ENCODE measurements at regions not wholly inside any gene's neighbourhood (a gene's known extent, or its start where the extent isn't known, plus 50 kb on each side); places are given as distances from the start of the nearest gene placed in this dataset.

DNA sequence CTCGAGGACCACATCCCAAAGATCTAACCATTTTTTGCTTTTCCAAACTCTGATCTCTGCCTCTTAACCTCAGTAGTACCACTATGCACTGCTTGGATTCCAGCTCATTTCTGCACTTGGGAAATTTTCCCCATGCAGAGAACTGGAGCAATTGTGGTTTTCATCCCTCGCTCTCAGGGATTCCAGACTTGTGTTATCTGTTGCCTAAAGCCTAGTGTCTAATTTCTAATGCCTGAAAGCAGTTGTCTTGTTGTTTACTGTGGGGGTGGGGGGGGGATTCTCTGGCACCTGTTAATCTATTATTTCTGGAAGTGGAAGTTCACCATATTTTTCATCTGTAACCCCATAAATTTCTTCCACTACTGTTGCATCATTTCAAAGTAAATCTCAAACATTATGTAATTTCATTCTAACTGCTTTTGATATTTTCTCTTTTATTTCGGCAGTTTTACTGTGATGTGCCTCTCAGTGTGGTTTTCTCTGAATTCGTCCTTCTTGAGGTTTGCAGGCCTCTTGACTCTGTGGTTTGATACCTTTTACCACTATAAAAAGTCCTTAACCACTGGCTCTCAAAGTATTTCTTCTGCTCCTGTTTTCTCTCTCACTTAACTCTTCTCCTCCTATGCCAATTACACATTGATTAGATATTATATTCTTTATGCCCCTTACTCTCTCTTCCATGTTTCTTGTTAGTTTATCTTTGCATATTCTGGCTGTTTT, 205.6 kb upstream of the EOLA2 start:
- DNase-seq, result no peak

DNA sequence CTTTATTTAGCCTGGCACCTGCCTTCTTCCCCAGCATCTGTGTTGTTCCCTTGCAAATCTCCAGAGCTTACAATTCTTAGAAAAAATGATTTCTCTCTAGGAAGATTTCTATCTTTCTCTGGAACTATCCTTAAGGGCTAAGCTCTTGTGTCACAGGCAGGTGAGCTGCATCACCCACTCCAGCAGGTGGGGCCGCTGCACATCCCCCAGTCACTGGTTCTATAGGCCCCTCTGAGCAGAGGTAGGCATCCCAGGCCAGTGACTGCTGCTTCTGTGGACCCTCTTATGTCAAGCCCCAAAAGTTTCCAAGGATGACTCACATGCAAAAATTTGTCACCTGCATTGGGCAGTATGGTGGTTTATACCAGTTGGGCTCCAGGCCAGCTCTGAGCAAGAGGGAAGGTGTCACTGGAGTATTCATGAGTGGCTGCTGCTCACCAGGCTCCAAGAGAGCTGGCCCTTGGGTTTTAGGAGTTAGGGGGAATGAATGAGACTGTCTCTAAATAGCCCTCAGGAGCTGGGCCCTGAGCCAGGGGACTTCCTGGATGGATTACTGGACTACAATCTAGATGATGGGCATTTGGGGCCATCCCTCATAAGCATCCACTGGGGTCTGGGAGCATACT, 208.1 kb upstream of the EOLA2 start:
- DNase-seq, result no peak

DNA sequence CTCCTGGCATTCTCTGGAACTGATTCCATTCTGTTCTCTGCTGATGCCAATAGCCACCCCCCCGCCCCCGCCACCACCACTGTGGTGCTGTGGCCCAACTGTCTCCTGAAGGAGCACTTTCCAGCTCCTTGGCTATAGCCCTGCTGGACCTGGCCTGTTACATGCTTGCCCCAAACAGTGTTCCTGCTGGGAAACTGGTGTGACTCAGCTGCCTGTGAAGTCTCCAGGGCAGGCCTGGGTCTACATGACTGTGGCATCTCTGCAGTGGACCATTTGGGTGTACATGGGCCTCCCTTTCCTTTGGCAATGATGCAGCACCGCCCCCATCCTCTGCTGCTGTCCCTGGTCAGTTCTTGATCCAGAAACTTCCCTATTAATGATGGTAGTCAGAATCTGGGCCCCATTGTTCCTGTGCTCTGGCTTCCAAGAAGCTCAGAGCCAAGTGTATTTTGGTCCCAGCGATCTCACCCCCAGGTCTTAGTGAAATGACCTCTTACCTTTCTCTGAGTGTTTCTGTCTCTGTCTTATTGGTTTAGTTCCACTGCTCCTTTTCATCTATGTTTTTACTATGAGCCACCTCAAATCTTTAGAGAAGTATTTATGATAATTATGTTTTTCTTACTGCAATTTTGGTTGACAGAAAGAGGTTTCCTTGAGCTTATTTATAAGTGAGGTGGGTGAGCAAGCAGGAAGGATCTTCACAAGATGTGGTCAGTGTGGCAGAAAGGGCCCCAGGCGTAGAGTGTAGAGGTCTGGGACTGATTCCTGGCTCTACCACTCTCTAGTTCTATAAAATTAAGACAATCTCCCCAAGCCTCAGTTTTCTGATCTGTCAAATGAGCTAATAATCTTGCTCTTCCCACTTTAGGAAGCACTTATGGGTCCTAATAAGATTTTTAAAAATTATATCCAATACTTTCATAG, 210.7 kb upstream of the EOLA2 start:
- DNase-seq, result no peak

- no peak for DNase-seq
These were observed 211.9 kb upstream of the EOLA2 start for GRCh38 chrX:150150076-150150779.

GRCh38 chrX:150150780-150151125, 212.4 kb upstream of the MAMLD1 start:
- no peak for DNase-seq

GRCh38 chrX:150152036-150152435, 211.1 kb upstream of the MAMLD1 start:
- DNase-seq, result no peak

DNA sequence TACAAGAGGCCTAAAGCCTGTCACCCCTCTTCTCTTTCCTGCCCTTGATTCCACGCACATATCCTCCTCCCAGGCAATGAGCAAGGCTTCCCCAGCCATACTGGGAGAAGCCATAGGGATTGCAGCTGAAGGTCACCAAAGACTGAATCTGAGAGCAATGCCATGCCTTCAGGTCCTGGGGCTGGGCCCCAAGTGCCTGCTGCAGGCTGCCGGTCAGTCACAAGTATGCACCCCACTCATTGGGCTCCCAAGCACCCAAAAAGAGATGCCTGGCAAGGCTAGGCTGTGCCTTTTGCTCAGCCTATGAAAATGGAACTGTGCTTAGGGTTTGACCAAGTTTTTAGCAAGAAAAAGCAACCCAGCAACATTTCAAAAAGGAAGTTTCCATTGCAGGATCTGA, 210.6 kb upstream of the MAMLD1 start:
- DNase-seq, result no peak

- no peak for DNase-seq
These were observed 207.6 kb upstream of the MAMLD1 start for GRCh38 chrX:150155436-150156035.

DNA sequence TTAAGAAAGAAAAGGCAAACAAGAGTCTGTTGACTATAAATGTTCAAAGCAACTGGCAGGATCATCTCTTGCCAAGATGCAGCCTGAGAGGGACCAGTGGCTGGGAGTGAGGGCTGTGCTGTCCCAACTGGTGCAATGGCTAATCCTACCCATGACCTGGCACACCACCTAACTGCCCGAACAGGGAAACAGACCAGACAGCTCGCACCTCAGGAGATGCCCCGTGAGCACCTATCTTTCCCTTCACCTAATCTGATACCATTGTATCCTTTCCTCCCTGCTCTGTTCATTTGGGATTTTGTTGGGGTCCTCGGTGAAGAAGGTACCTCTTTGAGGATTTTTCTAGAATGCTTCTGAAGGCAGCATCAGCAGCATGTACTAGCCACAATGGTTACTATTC, 206.5 kb upstream of the MAMLD1 start:
- DNase-seq, result no peak

DNA sequence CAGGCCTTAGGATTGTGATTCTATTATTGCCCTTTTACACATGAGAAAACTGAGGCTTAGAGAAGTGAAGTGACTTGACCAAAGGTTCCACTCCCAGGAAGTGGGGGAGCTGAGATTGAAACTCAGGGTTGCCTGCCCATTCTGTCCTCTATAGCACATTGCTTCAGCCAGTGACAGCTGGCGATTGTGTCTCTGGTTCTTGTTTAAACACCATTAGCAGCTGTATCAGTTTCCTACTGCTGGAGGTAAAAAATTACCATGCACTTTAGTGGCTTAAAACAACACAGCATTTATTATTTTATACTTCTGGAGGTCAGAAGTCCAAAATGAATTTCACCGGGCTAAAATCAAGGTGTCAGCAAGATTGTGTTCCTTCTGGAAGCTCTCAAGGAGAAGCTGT, 205.8 kb upstream of the MAMLD1 start:
- no peak for DNase-seq

DNA sequence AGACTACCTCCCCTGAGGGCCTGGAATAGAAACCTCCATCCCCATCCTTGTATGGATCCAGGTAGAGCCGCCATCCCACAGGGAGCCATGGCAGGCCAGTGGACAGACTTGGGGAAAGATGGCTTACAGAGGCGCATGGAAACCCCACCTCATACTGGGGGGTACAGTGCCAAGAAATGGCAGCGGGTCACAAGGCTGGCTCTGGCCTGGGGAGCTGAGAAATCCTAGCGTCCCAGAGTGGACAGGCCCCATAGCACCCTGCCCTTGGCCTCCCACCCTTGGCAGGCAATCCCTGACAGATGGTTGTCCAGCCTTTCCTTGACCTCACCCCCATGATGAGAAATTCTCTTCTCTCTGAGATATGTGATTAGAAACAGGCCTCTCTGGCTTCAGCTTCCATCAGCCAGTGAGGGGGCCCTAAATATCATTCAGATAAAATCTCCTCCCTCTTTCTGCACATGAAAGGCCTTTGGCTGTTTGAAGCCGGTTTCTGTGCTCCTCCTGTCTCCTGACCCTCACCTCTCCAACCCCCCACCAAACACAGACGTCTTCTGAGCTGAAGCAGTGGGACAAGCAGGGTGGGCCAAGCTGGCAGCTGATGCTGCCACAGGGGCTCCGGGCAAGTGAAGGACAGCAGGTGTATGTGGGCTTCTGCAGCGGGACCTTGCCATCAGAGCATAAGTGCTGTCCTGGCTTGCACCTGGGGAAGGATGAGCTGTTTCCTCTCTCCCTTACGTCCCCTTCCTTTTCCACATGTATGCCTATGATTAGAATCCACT, 204.4 kb upstream of the MAMLD1 start:
- DNase-seq, result no peak

GRCh38 chrX:150159537-150159936, 203.6 kb upstream of the MAMLD1 start:
- DNase-seq, result no peak

- no peak for DNase-seq
These were observed 202.5 kb upstream of the MAMLD1 start for GRCh38 chrX:150160656-150161055.

DNA sequence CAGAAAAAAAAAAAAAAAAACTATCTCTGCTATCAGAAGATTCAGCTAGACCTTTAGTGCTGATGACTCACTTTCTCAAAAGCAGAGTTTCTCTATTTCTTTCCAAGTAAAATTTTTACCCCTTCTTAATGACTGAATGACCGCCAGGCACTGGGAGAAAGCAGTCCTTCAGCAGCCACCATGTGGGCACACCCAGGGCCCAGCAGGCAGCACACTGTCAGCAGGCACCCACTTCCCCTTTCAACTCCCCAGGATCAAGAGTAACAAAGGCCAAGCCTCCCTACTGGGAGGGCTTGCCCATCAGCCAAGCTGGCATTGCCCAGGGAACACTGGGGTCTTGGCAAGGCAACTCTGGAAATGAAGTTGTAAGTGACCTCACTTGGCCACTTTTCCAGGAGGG, 201.9 kb upstream of the MAMLD1 start:
- DNase-seq, result no peak

GRCh38 chrX:150162141-150162540, 201.0 kb upstream of the MAMLD1 start:
- DNase-seq, result no peak

DNA sequence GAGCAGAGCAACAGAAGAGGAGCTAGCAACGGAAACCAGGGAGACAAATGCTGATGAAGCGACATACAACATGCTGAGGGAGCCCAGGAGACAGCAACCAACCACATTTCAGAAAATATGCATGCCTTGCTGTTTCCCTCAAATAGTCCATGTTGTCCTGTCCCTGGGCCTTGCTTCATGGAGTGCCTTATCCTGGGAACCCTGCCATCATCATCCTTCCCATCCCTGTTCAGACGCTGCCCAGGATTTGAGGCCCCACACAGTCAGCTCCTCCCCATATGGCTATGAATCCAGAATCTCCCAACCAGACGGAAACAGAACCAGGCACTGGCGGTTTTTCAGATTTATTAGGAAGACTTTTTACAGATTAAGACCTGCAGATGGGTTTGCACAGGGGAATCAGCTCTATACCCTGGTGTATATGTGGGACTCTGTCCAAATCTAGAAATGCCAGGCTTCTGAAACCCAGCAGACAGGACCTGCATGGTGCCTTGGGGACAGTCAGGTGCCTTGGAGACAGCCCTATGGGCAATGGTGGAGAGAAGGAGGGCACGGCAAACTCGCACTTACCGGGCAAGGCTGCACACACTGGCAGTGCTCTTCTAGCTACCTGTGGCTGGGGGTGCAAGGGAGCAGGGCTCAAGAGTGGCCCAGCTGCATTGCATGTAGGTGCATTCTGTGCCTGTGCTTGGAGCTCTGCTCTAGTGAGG, 199.7 kb upstream of the MAMLD1 start:
- no peak for DNase-seq

DNA sequence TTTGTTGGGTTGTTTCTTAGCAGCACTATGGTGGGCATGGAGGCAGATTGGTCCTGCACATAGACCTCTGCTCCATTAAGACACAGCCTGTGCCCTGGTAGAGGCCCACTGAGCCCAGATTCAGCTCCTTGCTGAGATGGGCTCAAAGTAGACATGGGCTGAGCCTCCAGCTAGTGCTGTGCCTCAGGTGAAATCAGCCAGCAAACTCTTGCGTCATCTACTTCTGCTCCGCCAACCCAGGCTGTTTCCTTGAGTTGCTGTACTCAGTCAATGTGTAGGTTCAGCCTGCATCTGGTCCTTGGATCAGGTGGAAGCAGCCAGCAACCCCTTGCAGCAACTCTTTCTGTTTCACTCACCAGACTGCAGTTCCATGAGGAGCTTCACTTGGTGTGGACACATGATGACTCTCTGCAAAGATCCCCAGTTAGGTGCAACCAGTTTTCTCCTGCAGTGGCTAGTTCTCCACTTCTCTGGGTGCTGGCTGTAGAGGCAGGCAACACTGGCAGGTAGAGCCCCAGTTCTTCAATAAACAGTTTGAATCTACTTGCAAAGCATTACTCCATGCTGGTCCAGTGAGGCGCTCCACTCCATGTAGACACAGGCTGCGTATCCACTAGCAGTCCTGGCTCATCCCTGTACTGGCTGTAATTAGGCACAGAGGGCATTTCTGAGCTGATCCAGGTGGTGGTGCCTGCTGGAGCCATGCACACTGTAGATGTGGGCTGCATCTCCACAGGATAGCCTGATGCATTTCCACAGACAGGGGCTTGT, 199.0 kb upstream of the MAMLD1 start:
- DNase-seq, result no peak

DNA sequence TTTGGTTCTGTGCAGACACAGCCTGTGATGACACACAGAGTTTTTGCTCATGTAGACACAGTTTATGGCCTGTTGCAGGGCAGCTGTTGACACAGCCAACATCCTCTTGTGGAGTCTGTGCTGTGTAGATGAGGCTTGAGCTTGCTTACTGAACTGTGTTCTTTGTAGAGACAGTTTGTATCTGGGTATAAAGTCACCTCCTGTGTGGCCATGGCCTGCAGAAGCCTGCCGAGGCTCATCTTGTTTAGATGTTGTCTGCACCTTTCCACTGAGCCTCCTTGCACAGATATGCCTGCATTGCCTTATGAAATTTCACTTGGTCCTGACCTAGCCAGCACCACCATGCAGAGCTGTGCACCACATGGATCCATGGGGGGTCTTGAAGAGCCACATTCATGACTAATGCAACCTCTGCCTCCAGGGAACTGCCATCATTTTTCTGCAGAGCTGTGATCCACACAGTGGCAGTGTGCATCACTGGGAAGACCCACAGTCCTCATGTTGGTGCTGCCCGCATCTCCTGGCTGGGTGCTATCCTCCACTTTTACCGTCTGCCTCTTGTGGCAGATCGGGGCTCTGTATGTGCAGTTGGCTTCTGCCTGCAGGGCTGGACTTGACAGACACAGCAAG, 198.0 kb upstream of the MAMLD1 start:
- no peak for DNase-seq

GRCh38 chrX:150165776-150166610, 197.1 kb upstream of the MAMLD1 start:
- no peak for DNase-seq
